GM12892 (cell line): ENCODE measurements at regions not wholly inside any gene's neighbourhood (a gene's known extent, or its start where the extent isn't known, plus 50 kb on each side); places are given as distances from the start of the nearest gene placed in this dataset.
"Not testable (repeated sequence)": the region's sequence is repeated elsewhere in the genome, so short reads cannot be mapped to it uniquely, and the experiment has no call there.

Experiments
- POLR2A ChIP-seq: IDR thresholded peaks from 2 replicates; pipeline ENCODE4 v1.6.1; 2011; ENCODE audit warnings: low read depth, low read length, control low read depth
- POLR2AphosphoS5 ChIP-seq: IDR thresholded peaks from 2 replicates; pipeline ENCODE4 v1.6.1; 2011; ENCODE audit warnings: low read depth, low read length, control low read depth
- TAF1 ChIP-seq: IDR thresholded peaks from 2 replicates; pipeline ENCODE4 v1.6.1; 2011; ENCODE audit warnings: low read depth, mild to moderate bottlenecking, control low read depth, low read length, borderline replicate concordance

- TF ChIP-seq POLR2A, POLR2AphosphoS5, TAF1: not testable (repeated sequence)
These were observed 57.3 kb downstream of the PROP1 start for GRCh38 chr5:177938767-177939166.
